ENCODE measurements at regions not wholly inside any gene's neighbourhood (a gene's known extent, or its start where the extent isn't known, plus 50 kb on each side); places are given as distances from the start of the nearest gene placed in this dataset.
"Not testable (repeated sequence)": the region's sequence is repeated elsewhere in the genome, so short reads cannot be mapped to it uniquely, and the experiment has no call there.

DNA sequence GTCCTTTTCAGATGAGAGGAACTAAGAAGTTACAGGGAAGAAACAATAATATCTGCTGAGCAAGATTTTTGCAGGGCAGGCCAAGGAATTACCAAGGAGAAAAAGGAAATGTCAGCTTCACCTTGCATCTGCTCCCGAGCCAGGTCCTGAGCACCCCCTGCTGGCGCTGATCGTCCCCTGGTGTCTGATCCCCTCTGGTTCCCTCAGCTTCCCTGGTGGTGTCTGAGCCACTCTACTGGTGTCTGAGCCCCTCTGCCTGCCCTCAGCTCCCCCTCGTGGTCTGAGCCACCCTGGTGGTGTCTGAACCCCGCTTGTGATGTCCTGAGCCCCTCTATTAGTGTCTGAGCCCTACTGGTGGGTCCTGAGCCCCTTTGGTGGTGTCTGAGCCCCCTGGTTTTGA, 485.7 kb downstream of the GOLGA6L6 start:
- peak; percentile 29 for DNase-seq

DNA sequence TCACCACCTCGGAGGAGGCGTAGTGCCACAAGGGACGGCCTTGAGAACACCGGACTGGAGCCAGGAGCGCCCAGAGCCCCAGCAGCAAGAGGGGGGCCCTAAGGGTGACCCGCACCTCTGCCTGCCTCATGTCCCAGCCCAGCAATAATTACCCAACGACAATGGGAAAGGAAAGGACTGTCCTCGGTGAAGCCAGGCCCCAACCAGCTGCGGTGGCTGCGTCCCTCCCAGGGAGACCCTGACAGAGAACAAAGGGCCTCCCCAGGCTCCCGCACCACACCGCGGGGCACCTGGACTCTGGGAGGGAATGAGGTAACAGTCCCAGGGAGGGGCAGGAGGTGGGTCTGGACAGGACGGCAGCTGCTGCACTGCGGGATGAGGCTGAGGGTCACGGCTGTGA, 493.4 kb downstream of the GOLGA6L6 start:
- not testable (repeated sequence) for DNase-seq

DNA sequence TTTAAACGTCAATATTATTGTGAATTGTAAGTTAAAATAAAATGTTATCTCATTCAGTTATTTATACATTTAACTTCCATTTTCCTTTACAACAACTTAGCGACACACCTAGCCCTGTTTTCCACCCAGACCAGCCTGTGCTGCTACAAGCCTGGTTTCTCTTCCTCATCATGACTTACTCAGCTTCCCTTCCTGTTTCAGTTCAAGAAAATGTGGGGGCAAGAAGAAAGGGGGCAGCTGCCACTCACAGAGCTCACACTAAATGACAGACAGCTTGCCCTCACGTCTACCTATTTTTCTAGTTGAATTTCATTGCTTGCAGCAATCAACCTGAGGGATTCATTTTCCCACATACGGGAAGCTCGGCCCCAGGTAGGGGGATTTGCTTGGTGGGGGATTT, 496.4 kb downstream of the GOLGA6L6 start:
- DNase-seq = not testable (repeated sequence)

DNA sequence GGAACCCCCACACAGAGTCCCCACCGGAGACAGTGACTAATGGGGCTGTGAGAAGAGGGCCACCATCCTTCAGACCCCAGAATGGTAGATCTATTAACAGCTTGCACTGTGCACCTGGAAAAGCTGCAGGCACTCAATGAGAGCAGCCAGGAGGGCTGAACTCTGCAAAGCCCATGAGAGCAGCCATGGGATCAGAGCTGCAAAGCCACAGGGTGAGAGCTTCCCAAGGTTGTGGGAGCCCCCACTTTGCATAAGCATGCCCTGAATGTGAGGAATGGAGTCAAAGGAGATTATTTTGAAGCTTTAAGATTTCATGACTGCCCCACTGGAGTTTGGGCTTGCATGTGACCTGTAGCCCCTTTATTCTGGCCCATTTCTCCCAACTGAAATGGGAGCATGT, 500.9 kb downstream of the GOLGA6L6 start:
- DNase-seq = not testable (repeated sequence)

DNA sequence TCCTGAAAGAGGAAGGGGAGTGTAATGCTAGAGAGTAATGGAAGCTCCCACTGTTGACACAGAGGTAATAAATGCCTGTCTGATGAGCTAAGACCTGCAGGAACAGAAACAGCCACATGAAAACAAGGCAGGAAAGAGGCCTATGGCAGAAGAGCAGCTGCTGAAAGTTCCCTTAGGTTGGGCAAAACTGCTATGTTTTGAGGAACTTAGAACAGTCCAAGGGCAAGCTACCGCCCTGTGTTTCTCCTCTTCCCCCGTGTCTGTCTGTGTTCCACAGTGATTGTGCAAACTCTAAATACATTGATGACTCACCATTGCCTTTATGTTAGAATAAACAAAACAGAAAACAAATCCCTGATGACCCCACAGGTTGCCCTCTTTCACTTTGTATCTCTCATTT, 516.6 kb downstream of the GOLGA6L6 start:
- not testable (repeated sequence) for DNase-seq

DNA sequence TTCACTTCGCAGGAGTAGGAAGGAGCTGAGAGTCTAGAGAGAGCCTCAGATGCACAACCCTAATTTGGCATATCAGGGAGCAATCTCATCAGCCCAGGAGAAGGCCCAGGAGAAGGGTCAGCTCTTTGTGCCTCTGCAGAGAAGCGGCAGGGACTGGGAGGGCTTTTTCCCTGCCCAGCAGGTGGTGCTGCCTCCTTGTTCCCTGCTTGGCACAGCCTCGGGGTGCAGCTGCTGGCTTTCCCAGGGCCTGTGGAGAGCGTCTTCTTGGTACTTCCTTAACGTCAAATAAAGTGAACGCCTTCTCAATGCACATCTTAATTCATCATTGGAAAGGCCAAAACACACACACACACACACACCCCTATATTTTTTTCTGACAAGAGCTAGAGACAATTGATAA, 519.3 kb downstream of the GOLGA6L6 start:
- DNase-seq = not testable (repeated sequence)

DNA sequence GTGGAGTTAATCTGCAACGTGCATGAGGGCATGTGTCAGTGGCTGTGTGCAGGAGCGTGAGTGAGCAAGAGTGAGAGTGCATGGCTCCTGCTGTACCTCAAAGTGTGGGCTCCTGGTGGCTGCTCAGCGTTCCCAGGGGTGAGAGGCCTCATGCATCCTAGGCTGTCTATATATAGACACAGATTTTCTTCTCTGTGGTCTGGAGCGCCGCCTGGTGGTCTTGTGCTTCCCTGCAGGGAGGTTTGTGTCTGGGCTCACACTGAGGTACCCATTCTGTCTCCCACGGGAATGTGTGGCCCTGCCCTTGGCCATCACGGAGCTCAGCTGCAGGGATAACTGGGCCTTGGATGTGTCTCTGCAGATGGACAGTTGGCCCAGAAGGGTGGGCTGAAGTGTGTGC, 520.2 kb downstream of the GOLGA6L6 start:
- DNase-seq = not testable (repeated sequence)

DNA sequence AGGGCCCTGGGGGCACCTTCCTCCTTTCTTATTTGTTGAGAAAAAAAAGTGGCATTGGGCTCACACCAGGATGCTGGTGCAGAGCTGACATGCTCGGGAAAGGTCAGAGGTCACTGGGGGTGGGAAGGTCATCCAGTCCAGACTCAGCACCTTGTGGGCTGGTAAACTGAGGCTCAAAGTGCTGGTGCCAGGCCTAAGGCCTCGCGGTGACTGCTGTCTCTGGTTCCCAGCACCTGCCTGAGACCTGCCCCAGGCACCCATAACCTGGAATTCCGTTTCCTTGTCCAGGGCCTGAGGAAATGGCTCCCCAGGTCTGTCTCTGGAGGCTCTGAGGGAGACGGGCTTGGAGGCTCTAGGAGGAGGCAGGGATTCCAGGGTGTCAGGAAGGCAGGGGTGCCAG, 521.0 kb downstream of the GOLGA6L6 start:
- DNase-seq = not testable (repeated sequence)

DNA sequence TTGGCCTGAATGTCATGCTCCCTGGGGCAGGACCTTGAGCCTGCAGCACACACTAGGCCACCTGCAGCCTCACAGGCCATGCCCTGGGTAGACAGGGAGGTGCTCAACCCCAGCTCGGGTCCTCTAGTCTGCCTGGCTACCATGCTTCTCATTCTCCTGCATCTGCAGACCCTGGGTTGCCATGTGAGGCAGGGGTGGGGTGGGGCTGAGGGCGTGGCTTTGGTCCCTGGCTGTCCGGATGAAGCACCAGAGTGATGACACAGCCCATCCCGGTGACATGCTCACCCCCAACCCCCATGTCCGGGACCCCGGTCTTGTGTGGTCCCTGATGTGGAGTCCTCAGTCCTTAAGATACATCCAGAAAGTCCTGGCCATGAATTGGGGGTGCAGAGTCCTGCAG, 521.8 kb downstream of the GOLGA6L6 start:
- DNase-seq = peak; percentile 29

DNA sequence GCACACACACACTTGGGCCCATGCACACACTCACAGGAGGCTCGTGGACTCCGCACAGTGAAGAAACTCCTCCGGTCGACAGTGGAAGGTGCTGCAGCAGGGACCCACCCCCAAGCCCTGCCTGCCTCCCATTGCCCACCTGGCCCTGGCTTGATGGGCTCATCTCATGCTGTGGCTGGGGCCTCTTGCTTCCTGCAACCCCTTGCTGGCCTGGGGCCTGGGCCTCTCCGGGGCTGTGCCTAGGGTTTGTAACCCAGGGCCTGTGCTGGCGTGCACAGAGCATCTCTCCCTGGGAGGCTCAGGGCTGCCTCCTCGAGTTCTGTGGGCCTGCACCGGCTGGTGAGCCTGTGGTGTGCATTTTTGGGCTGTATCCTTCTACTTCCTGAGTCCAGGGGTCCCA, 524.0 kb downstream of the GOLGA6L6 start:
- DNase-seq = not testable (repeated sequence)

DNA sequence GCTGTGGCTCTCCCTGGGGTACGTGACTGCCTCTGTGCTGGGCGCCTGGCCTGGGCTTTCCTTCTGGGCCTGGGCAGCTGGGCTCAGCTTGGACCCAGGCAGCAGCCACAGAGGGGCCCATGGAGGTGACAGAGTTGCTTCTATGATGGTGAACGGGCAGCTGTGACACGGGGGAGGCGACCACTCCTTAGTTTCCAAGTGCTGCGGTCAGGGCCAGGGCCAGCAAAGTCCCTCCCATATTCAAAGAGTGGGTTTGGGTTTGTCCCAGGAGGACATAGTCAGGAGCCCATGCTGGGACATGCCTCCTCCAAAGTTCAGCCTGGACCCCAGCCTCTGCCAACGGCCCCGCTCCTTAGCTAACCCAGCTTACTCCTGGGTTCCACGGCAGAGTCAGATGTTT, 524.7 kb downstream of the GOLGA6L6 start:
- DNase-seq = not testable (repeated sequence)

DNA sequence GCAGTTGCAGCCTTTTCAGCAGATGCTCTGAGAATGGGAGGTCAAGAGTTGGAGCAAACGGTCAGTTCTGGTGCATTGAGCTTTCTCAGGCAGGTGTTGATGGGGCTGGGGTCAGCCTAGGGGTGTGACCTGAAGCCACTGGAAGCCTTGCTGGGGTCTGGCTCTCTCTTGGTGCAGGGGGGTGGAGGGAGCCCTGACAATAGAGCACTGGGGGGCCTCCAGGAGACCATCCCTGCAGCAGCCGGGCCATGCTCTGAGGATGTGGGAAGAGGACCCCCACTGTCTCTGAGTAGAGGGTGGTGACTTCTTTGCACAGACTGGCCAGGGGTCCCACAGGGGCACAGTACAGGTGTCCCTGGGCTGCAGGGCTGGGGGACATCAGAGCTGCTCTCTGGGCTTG, 528.8 kb downstream of the GOLGA6L6 start:
- DNase-seq = not testable (repeated sequence)

DNA sequence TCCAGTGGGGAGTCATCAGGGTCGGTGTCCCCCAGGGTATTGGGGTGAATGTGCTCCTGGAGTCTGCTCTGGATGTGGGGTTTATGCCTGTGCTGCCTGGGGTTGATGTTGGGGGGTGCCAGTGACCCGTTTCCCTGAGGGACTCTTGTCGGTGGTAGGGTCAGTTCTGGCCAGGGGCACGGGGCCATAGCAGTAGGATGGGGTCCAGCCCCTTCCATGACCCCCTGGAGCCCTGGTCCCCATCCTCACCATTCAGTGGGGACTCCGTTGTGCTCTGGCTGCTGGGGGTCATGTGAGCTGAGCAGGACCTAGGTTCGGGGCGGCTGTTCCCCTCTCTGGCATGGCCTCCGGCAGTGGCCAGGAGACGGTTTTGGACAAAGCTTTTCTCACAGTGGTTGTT, 530.8 kb downstream of the GOLGA6L6 start:
- not testable (repeated sequence) for DNase-seq

DNA sequence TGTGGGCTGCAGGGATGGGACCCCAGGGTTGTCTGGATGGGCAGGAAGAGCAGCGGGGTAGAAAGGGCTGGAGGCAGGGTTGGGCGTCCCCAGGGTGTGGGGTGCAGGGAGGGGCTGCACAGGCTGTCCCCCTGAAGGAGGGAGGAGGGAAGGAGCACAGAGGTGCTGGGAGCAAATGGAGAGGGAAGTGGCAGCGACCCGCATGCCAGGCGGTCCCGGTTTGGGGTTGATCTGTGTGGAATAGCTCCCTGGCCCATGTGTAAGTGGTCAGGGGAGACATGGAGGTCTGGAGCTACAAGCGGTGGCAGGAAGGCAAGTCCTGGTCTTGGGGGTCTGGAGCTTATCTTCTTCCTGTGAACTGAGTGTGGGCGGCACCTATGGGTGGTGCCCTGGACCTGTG, 532.0 kb downstream of the GOLGA6L6 start:
- DNase-seq = not testable (repeated sequence)

DNA sequence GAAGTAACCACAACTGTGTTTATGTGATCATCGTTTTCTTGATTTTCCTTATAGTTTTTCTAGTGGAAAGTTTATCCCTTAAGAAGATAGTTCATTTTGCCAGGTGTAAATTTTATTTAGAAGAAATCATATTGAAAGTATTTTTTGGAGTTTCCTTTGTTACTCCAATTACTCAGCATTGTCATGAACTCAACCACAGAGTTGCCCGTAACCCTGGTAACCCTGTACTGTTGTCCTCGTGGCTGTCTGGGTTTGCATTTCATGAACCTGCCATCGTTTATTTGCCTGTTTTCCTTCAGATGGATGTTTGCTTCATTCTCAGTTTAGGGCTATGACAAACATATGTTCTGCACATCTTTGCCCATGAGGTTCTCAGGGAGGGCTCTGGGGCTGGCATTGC, 534.3 kb downstream of the GOLGA6L6 start:
- not testable (repeated sequence) for DNase-seq

DNA sequence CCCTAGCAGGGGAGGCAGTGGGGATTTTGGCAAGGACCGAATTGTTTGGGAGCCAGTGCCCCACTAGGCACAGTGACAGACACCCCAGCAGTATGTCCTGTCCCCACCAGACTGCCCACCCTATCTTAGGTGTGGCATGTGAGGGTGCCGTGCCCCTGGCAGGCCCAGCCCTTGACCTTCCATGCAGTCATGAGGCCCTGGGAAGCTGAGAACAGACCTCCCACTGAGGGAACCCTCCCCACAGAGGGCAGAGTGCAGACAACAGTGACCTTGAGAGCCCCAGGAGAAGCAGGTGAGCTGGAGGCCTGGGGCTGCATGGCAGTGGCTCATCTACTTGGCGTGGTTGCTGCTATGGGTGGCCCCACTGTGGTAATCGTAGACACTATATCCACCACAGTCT, 538.1 kb downstream of the GOLGA6L6 start:
- DNase-seq = not testable (repeated sequence)

DNA sequence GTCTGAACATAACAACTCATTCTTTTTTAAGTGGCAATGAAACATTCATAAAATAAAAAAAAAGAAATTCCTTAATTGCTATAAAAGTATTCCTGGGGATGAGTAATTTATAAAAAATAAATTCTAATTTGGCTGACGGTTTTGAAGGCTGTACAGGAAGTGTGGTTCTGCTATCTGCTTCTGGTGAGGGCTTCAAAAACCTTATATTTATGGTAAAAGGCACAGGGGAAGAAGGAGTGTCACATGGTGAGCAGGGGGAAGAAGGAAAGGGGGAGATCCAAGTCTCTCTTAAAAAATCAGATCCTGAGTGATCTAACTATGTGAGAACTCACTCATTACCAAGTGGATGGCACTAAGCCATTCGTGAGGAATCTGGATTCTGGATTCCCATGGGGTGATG, 539.0 kb downstream of the GOLGA6L6 start:
- not testable (repeated sequence) for DNase-seq

DNA sequence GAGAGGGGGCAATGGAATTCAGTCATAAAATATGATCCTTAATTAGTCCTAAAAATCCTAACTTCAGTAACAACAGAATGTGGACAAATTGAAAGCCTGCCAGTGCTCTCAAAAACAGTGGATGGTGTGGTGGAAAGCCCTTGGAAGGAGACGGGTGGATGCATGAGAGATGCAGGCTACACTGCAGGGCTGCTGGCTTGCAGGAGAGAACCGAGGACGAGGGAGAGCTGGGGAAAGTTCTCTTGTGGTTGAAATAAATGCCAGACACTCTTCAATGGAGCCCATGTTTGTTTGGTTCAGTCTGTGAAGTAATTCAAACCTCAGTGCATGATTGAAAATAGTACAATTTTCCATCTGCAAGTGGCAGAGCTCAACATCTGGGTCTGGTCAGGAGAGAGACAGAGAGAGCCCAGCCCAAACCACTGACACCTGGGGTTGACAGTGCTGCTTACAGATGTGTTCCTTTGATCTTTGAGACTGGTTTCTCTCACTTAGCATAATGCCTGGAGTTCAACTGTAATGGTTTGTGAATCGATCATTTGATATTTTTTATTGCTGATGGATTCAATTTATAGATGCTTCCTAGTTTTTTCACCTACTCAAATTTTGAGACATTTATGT, 544.9 kb downstream of the GOLGA6L6 start:
- DNase-seq = not testable (repeated sequence)

DNA sequence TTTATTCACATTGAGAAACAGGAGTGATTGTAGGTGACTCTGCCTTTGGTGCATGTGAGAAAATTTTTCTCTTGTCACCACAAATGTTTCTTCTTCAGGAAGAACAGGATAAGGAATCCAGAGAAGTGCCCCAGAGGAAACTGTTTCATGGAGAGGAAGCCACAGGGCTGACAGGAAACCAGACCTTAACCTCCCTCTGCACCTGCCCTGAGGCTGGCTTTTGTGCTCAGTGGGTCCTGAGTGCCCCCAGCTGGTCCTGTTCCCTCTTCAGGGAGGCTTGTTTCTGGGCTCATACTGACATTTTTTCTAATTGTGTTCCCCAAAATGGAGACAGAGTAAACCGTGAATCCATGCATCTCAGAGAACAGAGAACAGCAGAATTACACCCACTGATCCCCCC, 546.3 kb downstream of the GOLGA6L6 start:
- DNase-seq = not testable (repeated sequence)

DNA sequence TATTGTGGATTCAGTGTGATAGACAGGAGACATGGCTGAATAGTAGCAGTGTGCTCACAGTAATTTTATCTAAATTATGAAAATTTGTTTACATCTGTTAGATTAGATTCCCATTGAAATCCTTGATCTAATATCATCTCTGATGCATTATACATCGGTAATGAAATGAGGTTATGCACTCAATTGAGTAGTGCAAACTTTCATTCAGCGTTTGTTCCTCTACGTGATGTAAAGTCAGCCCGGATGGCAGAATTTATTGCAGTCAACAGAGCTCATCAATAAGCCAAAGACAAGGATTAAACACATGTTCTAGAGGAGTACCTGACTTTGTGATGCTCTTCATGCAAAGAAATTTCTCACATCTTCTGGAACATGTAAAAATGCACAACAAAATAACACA, 549.2 kb downstream of the GOLGA6L6 start:
- no peak for DNase-seq

DNA sequence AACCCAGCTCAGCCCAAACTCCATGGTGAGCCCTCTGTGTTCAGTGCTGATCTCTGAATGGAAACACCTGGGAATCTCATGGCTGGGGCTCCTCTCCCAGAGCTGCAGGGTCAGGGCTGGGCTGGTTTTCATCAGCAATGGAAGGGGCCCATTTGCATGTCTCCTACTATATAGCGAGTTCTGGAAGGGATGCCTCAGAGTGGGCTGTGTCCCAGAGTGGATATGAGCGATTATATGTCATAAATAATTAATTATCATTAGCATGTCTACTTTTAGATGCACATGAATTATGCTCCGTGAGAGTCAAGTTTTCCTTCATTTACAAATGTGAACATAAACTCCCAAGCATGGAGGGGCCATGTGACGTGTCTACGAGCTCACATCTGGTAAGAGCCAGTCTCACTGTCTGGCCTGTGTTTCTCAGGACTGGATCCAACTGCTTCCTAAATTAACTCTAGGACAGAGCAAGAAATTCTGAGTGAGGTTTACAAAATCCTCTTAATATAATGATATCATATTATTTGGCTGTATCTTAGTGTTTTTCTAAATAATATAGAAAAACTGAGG, 553.4 kb downstream of the GOLGA6L6 start:
- DNase-seq = no peak

DNA sequence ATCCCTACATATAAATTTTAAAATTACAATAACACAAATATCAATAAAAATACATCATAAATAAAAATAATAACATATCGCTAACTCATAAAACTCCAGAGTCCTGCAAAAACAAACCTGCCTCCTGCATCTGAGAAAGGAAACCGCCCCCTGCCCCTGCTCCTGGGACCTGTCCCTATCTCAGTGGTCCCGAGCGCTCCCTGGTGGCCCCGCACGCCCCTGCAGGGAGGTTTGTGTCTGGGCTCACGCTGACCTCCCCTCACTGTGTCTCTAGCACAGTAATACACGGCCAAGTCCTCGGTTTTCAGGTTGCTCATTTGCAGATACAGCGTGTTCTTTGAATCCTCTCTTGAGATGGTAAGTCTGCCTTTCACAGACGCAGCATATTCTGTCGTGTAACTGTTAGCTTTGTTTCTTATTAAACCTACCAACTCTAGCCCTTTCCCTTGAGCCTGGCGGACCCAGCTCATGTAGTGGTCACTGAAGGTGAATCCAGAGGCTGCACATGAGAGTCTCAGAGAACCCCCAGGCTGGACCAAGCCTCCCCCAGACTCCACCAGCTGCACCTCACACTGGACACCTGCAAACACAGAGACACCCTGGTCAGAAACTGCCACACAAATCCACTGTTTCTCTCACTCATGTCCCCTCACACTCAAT, 554.1 kb downstream of the GOLGA6L6 start:
- no peak for DNase-seq

DNA sequence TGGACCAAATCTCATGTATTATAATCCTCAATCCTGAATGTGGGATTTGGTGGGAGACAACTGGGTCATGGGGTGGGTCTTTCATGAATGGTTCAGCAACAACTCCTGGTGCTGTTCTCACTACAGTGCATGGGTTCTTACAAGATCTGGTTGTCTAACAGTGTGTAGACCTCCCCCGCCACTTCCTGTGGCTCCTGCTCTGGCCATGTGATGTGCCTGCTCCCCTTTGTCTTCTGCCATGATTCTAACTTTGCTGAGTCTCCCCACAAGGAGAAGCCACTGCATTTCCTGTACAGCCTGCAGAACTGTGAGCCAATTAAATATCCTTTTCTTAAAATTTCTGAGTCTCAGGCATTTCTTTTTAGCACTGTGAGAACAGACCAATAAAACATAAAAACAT, 557.5 kb downstream of the GOLGA6L6 start:
- no peak for DNase-seq

DNA sequence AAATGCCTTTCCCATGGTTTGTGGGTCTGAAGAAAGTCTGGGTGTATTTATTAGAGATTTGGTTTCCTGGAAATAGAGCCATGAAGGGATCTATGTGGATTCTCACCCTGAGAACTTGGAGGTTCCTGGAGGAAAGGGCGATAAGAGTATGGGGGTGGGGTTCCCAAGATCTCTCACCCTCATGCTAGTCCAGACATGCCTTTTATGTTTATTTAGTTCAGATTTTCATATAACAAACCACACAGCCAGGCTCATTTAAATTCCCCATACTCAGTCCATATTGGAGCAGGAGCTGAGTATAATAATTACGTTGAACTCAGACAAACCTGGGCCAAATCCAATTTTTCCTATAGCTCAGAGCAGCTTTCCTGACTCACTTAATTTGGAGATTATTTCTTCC, 566.6 kb downstream of the GOLGA6L6 start:
- DNase-seq = no peak

DNA sequence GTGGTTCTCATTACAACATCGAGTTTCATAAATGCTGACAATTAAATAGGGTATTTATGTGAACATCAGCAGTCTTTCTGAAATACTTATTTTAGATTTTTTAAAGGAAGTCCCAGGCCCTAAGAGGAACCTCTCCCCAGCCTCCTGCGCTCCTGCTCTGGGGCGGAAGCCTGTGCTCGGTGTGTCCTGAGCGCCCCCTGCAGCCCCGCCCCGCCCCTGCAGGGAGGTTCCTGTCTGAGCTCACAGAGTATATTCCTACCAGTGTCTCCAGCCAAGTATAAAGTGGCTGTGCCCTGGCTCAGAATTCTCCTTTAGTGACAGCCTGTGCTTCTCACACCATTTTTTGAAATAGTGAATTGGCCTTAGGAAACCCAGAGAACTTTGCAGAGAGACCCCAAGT, 567.9 kb downstream of the GOLGA6L6 start:
- DNase-seq = no peak

Measured in islet precursor cell (in vitro differentiated cells).